ENCODE measurements at regions not wholly inside any gene's neighbourhood (a gene's known extent, or its start where the extent isn't known, plus 50 kb on each side); places are given as distances from the start of the nearest gene placed in this dataset.

- no peak for TF ChIP-seq CTCF (IDR thresholded peaks at IDR 0.05; ENCODE audit: unreplicated experiment)
- Mint-ChIP-seq H3K36me3 (no peaks in the 10 kb centered on the region), H3K4me3 (no peak overlapping the region), H3K27me3 (ENCODE audit: low read depth) (no peaks in the 10 kb centered on the region), H3K4me1 (peaks cover 12% of the 10 kb centered on the region), H3K27ac (no peak overlapping the region), H3K9me3 (no peaks in the 10 kb centered on the region)
- no peak for DNase-seq (ENCODE audit: low spot score in 2 of 2, unreplicated experiment in 2 of 2)
Observed at GRCh38 chr3:157671656-157672055, 168.4 kb upstream of the VEPH1 start.

- Mint-ChIP-seq H3K36me3 (no peaks in the 10 kb centered on the region), H3K4me1 (peaks cover 12% of the 10 kb centered on the region)
- no peak for TF ChIP-seq CTCF (IDR thresholded peaks at IDR 0.05; ENCODE audit: unreplicated experiment)
Observed at GRCh38 chr3:157669416-157669815, 166.2 kb upstream of the VEPH1 start.

GRCh38 chr3:157667493-157667892 is 164.3 kb upstream of the VEPH1 start:
- no peak for DNase-seq (ENCODE audit: low spot score in 2 of 2, unreplicated experiment in 2 of 2)
- no peaks in the 10 kb centered on the region for H3K36me3 Mint-ChIP-seq
- no peak overlapping the region for H3K4me3 Mint-ChIP-seq
- peaks cover 12% of the 10 kb centered on the region for H3K4me1 Mint-ChIP-seq
- H3K27ac Mint-ChIP-seq: no peak overlapping the region
- no peak for TF ChIP-seq CTCF (IDR thresholded peaks at IDR 0.05; ENCODE audit: unreplicated experiment)
- no peaks in the 10 kb centered on the region for H3K27me3 Mint-ChIP-seq (ENCODE audit: low read depth)
- no peaks in the 10 kb centered on the region for H3K9me3 Mint-ChIP-seq

More at GRCh38 chr3:157669416-157669815, 166.2 kb upstream of the VEPH1 start:
- no peak overlapping the region for H3K4me3 Mint-ChIP-seq
- DNase-seq (ENCODE audit: low spot score in 2 of 2, unreplicated experiment in 2 of 2): no peak
- H3K27me3 Mint-ChIP-seq (ENCODE audit: low read depth): no peaks in the 10 kb centered on the region
- no peaks in the 10 kb centered on the region for H3K9me3 Mint-ChIP-seq
- H3K27ac Mint-ChIP-seq: no peak overlapping the region

- Mint-ChIP-seq H3K36me3 (no peaks in the 10 kb centered on the region), H3K9me3 (no peaks in the 10 kb centered on the region), H3K27ac (no peak overlapping the region), H3K27me3 (ENCODE audit: low read depth) (peaks cover 3% of the 10 kb centered on the region), H3K4me1 (no peaks in the 10 kb centered on the region), H3K4me3 (no peak overlapping the region)
- TF ChIP-seq CTCF (IDR thresholded peaks at IDR 0.05; ENCODE audit: unreplicated experiment): no peak
- DNase-seq (ENCODE audit: low spot score in 2 of 2, unreplicated experiment in 2 of 2): no peak
Observed at GRCh38 chr3:157662171-157662570, 159.0 kb upstream of the VEPH1 start.

GRCh38 chr3:157660847-157661246 is 157.6 kb upstream of the VEPH1 start:
- peaks cover 12% of the 10 kb centered on the region for H3K27me3 Mint-ChIP-seq (ENCODE audit: low read depth)
- no peaks in the 10 kb centered on the region for H3K4me1 Mint-ChIP-seq
- no peak overlapping the region for H3K4me3 Mint-ChIP-seq
- H3K36me3 Mint-ChIP-seq: no peaks in the 10 kb centered on the region
- H3K27ac Mint-ChIP-seq: no peak overlapping the region
- TF ChIP-seq CTCF (IDR thresholded peaks at IDR 0.05; ENCODE audit: unreplicated experiment): no peak
- DNase-seq (ENCODE audit: low spot score in 2 of 2, unreplicated experiment in 2 of 2): no peak
- H3K9me3 Mint-ChIP-seq: no peaks in the 10 kb centered on the region

- DNase-seq (ENCODE audit: low spot score in 2 of 2, unreplicated experiment in 2 of 2): no peak
- no peaks in the 10 kb centered on the region for H3K9me3 Mint-ChIP-seq
- no peaks in the 10 kb centered on the region for H3K36me3 Mint-ChIP-seq
- no peak for TF ChIP-seq CTCF (IDR thresholded peaks at IDR 0.05; ENCODE audit: unreplicated experiment)
- no peaks in the 10 kb centered on the region for H3K4me1 Mint-ChIP-seq
- H3K27ac Mint-ChIP-seq: no peak overlapping the region
- no peak overlapping the region for H3K4me3 Mint-ChIP-seq
- H3K27me3 Mint-ChIP-seq (ENCODE audit: low read depth): peaks cover 61% of the 10 kb centered on the region
Observed at GRCh38 chr3:157652366-157652765, 149.2 kb upstream of the VEPH1 start.

Measured in mesothelial cell of epicardium (in vitro differentiated cells).